Amniotic stem cell (primary cell): ENCODE measurements at regions not wholly inside any gene's neighbourhood (a gene's known extent, or its start where the extent isn't known, plus 50 kb on each side); places are given as distances from the start of the nearest gene placed in this dataset.
"Not testable (repeated sequence)": the region's sequence is repeated elsewhere in the genome, so short reads cannot be mapped to it uniquely, and the experiment has no call there.

Source experiments
- DNase-seq: peaks from one replicate; lab custom pipeline; 2025; lab: John Stamatoyannopoulos, UW

DNA sequence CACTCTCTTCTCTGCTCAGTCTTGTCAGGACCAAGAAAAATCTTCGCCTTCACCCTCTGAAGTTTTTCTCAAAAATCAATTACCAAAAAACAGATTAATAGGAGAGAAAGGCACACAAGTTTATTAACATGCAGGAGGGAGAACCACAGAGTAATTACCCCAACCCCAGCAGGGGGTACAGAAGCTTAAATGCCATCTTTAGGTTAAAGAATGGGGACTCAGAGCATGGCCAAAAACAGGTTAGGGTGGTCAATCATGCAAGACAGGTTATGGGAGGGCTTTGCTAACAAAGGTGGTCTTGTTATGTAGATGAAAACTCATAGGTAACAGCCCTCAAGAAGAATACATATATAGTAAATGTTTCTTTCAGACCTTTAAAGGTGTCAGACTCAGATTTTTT is 100.5 kb upstream of the BTN3A2 start:
- no peak for DNase-seq

DNA sequence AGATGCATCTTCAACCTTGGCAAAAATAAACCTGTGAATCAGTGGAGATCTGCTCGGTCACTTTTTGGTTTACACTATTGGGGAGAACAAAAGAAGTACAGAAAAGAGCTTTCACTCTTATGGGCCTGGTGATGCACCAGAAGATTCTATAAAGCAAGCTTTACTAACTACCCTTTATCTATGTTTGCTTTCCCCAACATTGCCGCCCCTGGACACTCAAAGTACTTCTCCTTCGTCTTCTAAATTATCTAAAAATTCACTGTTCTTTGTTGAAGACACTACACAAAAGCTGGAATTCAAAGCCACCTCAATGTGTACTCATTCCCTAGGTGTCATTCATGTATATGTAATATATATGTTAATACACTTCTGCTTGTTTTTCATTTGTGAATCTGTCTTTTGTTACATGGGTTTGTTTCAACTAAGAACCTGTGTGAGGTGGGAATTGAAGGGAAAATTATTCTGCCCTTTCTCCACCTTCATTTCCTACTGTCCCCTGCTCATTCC is 97.9 kb upstream of the BTN3A2 start:
- no peak for DNase-seq

DNA sequence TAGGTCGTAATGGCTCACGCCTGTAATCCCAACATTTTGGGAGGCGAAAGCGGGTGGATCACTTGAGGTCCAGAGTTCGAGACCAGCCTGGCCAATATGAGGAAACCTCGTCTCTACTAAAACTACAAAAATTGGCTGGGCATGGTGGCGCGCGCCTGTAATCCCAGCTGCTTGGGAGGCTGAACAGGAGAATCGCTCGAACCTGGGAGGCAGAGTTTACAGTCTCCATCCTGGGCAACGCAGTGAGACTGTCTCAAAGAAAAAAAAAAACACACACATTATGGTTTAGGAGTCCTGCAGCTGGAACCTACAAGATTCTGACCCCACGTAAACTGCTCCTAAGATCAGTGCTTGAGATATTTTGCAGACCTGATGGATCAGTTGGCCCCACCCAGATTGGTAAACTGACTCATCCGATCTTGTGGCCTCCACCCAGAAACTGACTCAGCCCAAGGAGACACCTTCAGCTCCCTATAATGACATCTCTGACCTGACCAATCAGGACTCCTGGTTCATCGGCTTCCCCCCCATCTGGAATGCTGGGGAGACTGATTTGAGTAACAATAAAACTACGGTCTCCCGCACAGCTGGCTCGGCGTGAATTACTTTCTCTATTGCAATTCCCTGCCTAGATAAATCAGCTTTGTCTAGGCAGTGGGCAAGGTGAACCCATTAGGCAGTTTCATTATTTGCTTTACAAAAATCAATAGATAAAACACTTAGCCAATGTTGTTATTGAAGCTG is 96.2 kb upstream of the BTN3A2 start:
- DNase-seq, result no peak

DNA sequence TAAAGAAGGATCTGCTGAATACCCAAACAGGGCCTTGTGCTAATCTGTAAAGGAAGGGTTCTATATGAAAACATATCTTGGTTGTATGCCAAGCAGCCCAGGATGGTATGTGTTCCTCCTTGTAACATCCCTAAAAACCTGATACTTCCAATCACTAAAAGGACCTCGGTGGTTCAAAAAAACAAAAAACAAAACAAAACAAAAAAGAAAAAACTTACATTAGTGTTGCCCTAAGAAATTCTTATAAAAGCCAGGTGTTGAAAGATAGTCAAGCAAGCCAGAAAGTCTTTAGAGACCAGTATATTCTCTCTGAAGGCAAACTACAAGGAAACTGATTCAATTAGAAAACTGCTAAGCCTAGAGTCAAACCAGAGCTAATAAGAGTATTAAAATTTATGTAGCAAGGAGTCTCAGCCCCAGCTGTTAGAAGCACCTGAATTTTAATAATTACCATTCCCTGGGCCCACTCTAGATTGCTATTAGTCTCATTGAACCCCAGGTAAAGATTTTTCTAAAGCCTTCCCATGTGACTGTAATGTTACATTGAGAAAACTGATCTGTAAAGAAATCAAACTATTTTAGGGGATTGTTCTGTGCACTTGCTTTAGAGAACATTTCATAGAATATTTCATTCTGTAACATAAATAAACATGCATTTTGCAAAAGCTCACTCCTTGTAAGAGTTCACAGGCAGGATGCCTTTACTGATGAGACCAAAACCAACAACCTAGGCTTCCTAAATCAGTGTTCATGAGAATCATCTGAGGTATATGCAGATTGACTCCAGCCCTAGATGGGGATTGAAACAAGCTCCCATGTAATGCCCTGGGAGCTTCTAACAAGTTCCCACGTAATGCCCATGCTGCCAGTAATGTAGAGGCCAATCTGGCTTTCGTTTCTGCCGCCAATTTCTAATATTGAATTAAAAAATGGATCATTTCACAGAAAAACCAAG is 95.2 kb upstream of the BTN3A2 start:
- DNase-seq, result no peak

DNA sequence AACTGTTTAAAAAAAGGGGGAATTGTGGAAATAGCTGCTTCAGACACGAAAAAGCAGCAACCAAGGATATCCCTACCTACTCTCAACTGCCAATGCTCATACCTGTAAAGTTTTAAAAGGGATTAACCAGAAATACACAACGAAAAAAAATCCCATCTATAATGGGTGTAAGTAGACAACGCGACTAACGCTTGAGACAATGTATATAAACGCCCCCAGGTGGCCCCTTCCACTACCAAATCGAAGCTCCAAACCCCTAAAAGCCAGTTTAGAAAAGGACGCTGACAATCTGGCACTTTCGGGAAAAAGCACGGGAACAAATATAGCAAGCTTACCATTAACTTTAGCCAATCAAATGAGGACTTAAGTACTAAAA is 94.5 kb upstream of the BTN3A2 start:
- DNase-seq, result no peak

GRCh38 chr6:26270903-26271667 is 93.9 kb upstream of the BTN3A2 start:
- peak; percentile 69 for DNase-seq

GRCh38 chr6:26271668-26272024 is 93.4 kb upstream of the BTN3A2 start:
- no peak for DNase-seq

- DNase-seq, result no peak
These were observed 92.8 kb upstream of the BTN3A2 start for GRCh38 chr6:26272171-26272637.

GRCh38 chr6:26273673-26274588 is 91.1 kb upstream of the BTN3A2 start:
- no peak for DNase-seq

- DNase-seq, result no peak
These were observed 89.3 kb upstream of the BTN3A2 start for GRCh38 chr6:26275663-26276062.

DNA sequence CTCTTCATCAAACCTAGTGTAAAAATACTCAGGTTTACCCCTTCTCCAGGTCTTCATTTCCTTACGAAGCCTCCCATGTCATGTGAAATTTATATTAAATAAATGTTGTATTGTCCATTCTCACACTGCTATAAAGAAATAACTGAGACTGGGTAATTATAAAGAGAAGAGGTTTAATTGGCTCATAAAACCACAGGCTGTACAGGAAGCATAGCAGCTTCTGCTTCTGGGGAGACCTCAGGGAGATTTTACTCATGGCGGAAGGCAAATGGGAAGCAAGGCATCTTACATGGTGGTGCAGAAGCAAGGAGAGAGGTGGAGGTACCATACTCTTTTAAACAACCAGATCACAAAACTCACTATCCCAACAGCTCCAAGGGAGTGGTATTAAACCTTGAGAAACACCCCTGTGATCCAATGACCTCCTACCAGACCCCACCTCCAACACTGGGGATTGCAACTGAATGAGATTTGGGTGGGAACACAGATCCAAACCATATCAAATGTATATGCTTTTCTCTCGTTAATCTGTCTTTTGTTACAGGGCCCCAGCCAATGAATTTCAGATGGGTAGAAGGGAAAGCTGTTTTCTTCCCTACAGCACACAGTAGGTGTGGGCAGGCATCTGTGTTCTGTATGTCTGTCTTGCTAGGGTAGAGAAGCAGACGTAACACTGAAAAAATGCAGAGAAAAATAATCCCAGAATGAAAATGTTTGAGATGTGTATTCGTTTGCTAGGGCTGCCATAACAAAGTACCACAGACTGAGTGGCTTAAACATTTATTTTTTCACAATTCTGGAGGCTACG is 88.0 kb upstream of the BTN3A2 start:
- no peak for DNase-seq

DNA sequence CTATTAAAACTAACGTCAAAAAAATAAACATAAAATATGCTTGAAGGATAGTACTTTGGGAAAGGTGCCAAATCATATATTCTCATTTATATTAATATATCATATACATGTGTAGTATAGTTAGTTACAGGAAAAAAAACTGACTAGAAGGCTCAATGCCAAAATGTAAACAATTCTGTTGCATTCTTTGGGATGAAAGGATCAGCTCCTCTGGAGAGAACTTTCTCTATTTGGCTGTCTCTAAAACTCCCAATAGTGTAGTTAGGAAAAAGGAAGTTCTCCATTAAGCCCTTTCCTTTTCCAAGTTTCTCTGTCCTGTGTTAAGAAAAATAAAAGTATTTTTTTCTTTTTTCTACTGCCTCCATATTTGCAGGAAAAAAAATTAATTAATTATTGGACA is 86.5 kb upstream of the BTN3A2 start:
- DNase-seq, result no peak

GRCh38 chr6:26279371-26279770 is 85.6 kb upstream of the BTN3A2 start:
- DNase-seq, result not testable (repeated sequence)

- no peak for DNase-seq
These were observed 84.6 kb upstream of the BTN3A2 start for GRCh38 chr6:26280407-26280806.

DNA sequence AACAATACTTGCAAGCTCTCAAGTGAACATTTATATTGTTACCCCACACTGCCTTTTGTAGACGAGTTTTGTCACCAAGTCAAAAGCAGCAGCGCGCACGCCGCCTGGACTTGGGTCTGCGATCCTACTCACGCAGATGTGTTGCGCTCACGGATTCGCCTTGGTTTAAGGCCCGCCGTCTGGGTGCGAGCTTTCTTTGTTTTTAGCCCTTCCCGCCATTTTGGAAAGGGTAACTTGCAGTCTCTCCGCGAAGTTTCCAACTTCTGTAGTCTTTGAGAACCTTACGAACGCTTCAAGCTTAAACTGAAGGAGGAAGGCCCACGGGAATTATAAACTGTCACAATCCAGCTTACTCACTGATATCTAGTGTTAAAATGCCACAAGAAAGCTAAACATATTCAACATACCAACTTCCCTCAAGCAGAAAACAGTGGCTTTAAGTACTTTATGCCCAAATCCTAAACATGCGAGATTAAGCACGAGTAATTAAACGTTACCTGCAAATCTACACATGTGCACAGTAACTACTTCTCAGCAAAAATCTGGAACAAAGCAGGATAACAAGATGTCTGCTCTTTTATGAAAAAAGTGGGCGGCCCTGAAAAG is 80.4 kb upstream of the BTN3A2 start:
- no peak for DNase-seq

DNA sequence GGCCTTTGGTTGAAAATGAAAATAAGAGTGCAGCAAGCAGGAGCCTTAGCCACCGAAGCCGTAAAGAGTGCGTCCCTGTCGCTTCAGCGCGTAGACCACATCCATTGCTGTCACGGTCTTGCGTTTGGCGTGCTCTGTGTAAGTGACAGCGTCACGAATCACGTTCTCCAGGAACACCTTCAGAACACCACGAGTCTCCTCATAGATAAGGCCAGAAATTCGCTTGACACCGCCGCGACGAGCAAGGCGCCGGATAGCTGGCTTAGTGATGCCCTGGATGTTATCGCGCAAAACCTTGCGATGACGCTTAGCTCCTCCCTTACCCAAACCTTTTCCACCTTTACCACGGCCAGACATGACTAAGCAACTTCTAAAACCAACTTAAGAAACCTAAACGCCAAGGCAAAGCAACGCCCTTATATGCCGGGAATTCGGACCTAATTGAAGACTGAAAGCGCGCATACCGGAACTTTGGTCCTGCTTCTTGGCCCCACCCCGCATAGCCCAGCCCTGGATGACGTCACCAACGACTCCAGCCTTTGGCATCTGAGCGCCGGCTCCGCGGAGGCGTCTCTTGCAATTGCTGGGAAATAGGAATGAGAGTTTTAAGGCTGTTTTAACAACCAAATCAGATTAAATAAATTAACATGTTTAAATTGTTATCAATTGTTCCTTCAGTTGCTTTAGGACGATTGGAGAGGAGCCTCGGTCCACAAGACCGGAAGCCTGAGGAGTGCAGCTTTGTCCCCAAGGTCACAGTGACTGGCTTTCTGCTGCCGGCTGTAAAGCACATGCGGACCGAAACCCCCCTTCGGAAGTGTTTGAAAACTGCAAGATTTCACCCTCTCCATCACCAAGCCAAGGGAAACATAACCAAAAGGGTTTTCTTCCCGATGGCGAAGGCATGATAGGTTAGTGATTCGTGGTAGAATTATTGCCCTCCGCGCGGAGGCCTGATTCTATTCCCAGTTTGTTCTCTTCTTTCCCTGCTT is 79.6 kb upstream of the BTN3A2 start:
- peak; percentile 97 for DNase-seq

GRCh38 chr6:26286168-26286877 is 78.7 kb upstream of the BTN3A2 start:
- peak; percentile 39 for DNase-seq

- DNase-seq, result no peak
These were observed 76.8 kb upstream of the BTN3A2 start for GRCh38 chr6:26288155-26288554.
